CD14-positive monocyte (primary cell): ENCODE measurements at regions not wholly inside any gene's neighbourhood (a gene's known extent, or its start where the extent isn't known, plus 50 kb on each side); places are given as distances from the start of the nearest gene placed in this dataset.

Experiments
- DNase-seq, 3 donors: peaks; one replicate each; pipeline ENCODE4 v3.0.0-alpha.2; 2011 to 2022
- H2AFZ ChIP-seq: 2 replicates; pipeline ENCODE4 v1.6.0; 2012; ENCODE audit warnings: mild to moderate bottlenecking, low read depth, low read length, inconsistent platforms; ENCODE audit not compliant: insufficient read depth, poor library complexity, severe bottlenecking
- H3K27ac ChIP-seq, 2 donors: 1 replicate in 1 of 2; 2 replicates in 1 of 2; pipeline ENCODE4 v1.5.1; 2012 to 2013; ENCODE audit warnings: low read length in 2 of 2, control low read depth in 1 of 2, inconsistent platforms in 1 of 2, low read depth in 1 of 2, mild to moderate bottlenecking in 1 of 2
- H3K27me3 ChIP-seq, 2 donors: one replicate each; pipeline versions ENCODE4 v1.6.0 to v1.6.1; 2011 to 2013; ENCODE audit warnings: low read length in 2 of 2; ENCODE audit not compliant: control insufficient read depth in 2 of 2, insufficient read depth in 2 of 2
- H3K36me3 ChIP-seq, 2 donors: replicated peaks in 1 of 2; 1 replicate in 1 of 2; 2 replicates in 1 of 2; pipeline versions ENCODE4 v1.5.1 to v1.6.1; 2012 to 2013; ENCODE audit warnings: low read length in 2 of 2, control low read depth in 1 of 2, inconsistent platforms in 1 of 2, mild to moderate bottlenecking in 1 of 2; ENCODE audit not compliant: insufficient read depth in 2 of 2, control insufficient read depth in 1 of 2
- H3K4me1 ChIP-seq, 2 donors: 1 replicate in 1 of 2; 2 replicates in 1 of 2; pipeline versions ENCODE4 v1.5.1 to v1.6.1; 2012 to 2013; ENCODE audit warnings: low read length in 2 of 2, control low read depth in 1 of 2, inconsistent platforms in 1 of 2, mild to moderate bottlenecking in 1 of 2, moderate library complexity in 1 of 2; ENCODE audit not compliant: insufficient read depth in 2 of 2, control insufficient read depth in 1 of 2
- H3K4me2 ChIP-seq: replicated peaks from 2 replicates; pipeline ENCODE3; 2012; ENCODE audit warnings: low read length, moderate library complexity, mild to moderate bottlenecking; ENCODE audit not compliant: poor library complexity, severe bottlenecking; ENCODE audit errors: extremely low read depth
- H3K4me3 ChIP-seq, 3 experiments: fragments of 200-600 bp in 1 of 3; sonication (generic) in 1 of 3; replicated peaks in 1 of 3; 1 replicate in 2 of 3; 2 replicates in 1 of 3; pipeline ENCODE4 v1.5.1; 2011 to 2013; ENCODE audit warnings: low read length in 3 of 3, mild to moderate bottlenecking in 3 of 3, control low read depth in 2 of 3, low read depth in 2 of 3, inconsistent platforms in 1 of 3, moderate library complexity in 1 of 3
- H3K79me2 ChIP-seq: 2 replicates; pipeline ENCODE4 v1.6.0; 2012; ENCODE audit warnings: mild to moderate bottlenecking, control low read depth, inconsistent platforms, low read length, moderate library complexity; ENCODE audit not compliant: insufficient read depth
- H3K9ac ChIP-seq: 2 replicates; pipeline ENCODE4 v1.6.0; 2017; ENCODE audit warnings: low read length, mild to moderate bottlenecking; ENCODE audit not compliant: insufficient read depth, poor library complexity, severe bottlenecking
- H3K9me3 ChIP-seq, 2 donors: replicated peaks in 1 of 2; 1 replicate in 1 of 2; 2 replicates in 1 of 2; pipeline versions ENCODE4 v1.5.1 to v1.6.1; 2012 to 2013; ENCODE audit warnings: low read length in 2 of 2, control low read depth in 1 of 2; ENCODE audit not compliant: control insufficient read depth in 1 of 2, insufficient read depth in 1 of 2
- H4K20me1 ChIP-seq: 2 replicates; pipeline ENCODE4 v1.6.0; 2012; ENCODE audit warnings: mild to moderate bottlenecking, low read length, control low read depth, moderate library complexity; ENCODE audit not compliant: insufficient read depth
- H3K27ac Mint-ChIP-seq, 7 donors: one replicate each; pipeline ENCODE4 v1.8.0; 2020; ENCODE audit warnings: mild to moderate bottlenecking in 7 of 7, mixed read lengths in 7 of 7, moderate library complexity in 6 of 7, inconsistent platforms in 2 of 7
- H3K27me3 Mint-ChIP-seq, 3 donors: one replicate each; pipeline ENCODE4 v1.8.0; 2021 to 2022; ENCODE audit warnings: low read depth in 3 of 3, mild to moderate bottlenecking in 3 of 3, mixed read lengths in 3 of 3, moderate library complexity in 3 of 3, inconsistent platforms in 1 of 3
- H3K36me3 Mint-ChIP-seq, 2 donors: one replicate each; pipeline ENCODE4 v1.8.0; 2020; ENCODE audit warnings: mixed read lengths in 2 of 2, inconsistent platforms in 1 of 2, mild to moderate bottlenecking in 1 of 2
- H3K4me1 Mint-ChIP-seq: one replicate; pipeline ENCODE4 v1.8.0; 2020; ENCODE audit warnings: mild to moderate bottlenecking, mixed read lengths
- H3K4me3 Mint-ChIP-seq, 2 donors: one replicate each; pipeline ENCODE4 v1.8.0; 2020; ENCODE audit warnings: mild to moderate bottlenecking in 2 of 2, mixed read lengths in 2 of 2, moderate library complexity in 1 of 2
- H3K9me3 Mint-ChIP-seq, 7 donors: one replicate each; pipeline ENCODE4 v1.8.0; 2020 to 2022; ENCODE audit warnings: mixed read lengths in 7 of 7, mild to moderate bottlenecking in 6 of 7, moderate library complexity in 6 of 7, inconsistent platforms in 2 of 7
- CTCF ChIP-seq: fragments of 200-600 bp; IDR thresholded peaks from one replicate; pipeline ENCODE4 v1.8.0; 2022; ENCODE audit warnings: antibody characterized with exemption, mild to moderate bottlenecking
- WGBS: methylation state at CpG from one replicate; pipeline ENCODE4 v1.1.5; 2013; ENCODE audit warnings: missing lambda C conversion rate; ENCODE audit not compliant: insufficient coverage; 5-methylcytosine and 5-hydroxymethylcytosine counted together
- intact Hi-C, 2 donors: fragments of 100-400 bp; cut with micrococcal nuclease; formaldehyde crosslinking; loops; one replicate each; pipeline versions ENCODE4 v1.15.0 to v1.15.1; 2023

- no peaks in the 10 kb centered on the region for H4K20me1 ChIP-seq
- no peaks in the 10 kb centered on the region for H3K27me3 ChIP-seq
- WGBS, result 90% methylated on average over 7 of the region's 7 CpGs
- Mint-ChIP-seq H3K4me3 (no peak overlapping the region), H3K36me3 (no peaks in the 10 kb centered on the region), H3K4me1 (peaks cover 2% of the 10 kb centered on the region), H3K9me3 (peaks cover 5 to 18% (median 14%) of the 10 kb centered on the region in 7 donors), H3K27me3 (no peaks in the 10 kb centered on the region), H3K27ac (no peak overlapping the region)
- no peaks in the 10 kb centered on the region for H3K4me1 ChIP-seq
- H3K4me2 ChIP-seq, result no peak overlapping the region
- no peak overlapping the region for H3K9ac ChIP-seq
- no peaks in the 10 kb centered on the region for H3K79me2 ChIP-seq
- peaks cover 0 to 30% of the 10 kb centered on the region in 2 donors for H3K9me3 ChIP-seq
- DNase-seq, result no peak
- intact Hi-C loops, result no loop called here
- no peak overlapping the region for H3K4me3 ChIP-seq
- no peaks in the 10 kb centered on the region for H3K36me3 ChIP-seq
- no peak overlapping the region for H3K27ac ChIP-seq
- H2AFZ ChIP-seq, result no peak overlapping the region
- no peak for TF ChIP-seq CTCF
Observed at GRCh38 chr13:70844391-70845108, 736.3 kb upstream of the KLHL1 start.

- no peaks in the 10 kb centered on the region for H3K27me3 ChIP-seq
- peaks cover 0 to 2% (median 0%) of the 10 kb centered on the region in 3 donors for H3K27me3 Mint-ChIP-seq
- no peaks in the 10 kb centered on the region for H3K36me3 ChIP-seq
- no peaks in the 10 kb centered on the region for H3K4me1 Mint-ChIP-seq
- H3K27ac ChIP-seq, result no peak overlapping the region
- 93% methylated on average over 3 of the region's 5 CpGs for WGBS
- peaks cover 5 to 18% (median 14%) of the 10 kb centered on the region in 7 donors for H3K9me3 Mint-ChIP-seq
- H3K27ac Mint-ChIP-seq, result no peak overlapping the region
- no peak overlapping the region for H2AFZ ChIP-seq
- H3K36me3 Mint-ChIP-seq, result no peaks in the 10 kb centered on the region
- no peak overlapping the region for H3K4me3 ChIP-seq
- no peak overlapping the region for H3K4me2 ChIP-seq
- DNase-seq, result no peak
- H3K4me1 ChIP-seq, result no peaks in the 10 kb centered on the region
- no peak overlapping the region for H3K9ac ChIP-seq
- peaks cover 0 to 30% of the 10 kb centered on the region in 2 donors for H3K9me3 ChIP-seq
- H3K4me3 Mint-ChIP-seq, result no peak overlapping the region
- H4K20me1 ChIP-seq, result no peaks in the 10 kb centered on the region
- no peaks in the 10 kb centered on the region for H3K79me2 ChIP-seq
- no peak for TF ChIP-seq CTCF
- intact Hi-C loops, result no loop called here
Observed at GRCh38 chr13:70842062-70842644, 733.9 kb upstream of the KLHL1 start.
